ENCODE measurements at regions not wholly inside any gene's neighbourhood (a gene's known extent, or its start where the extent isn't known, plus 50 kb on each side); places are given as distances from the start of the nearest gene placed in this dataset.
A peak's percentile ranks its signal among the peaks of the same experiment; 100 is the strongest.

- Histone ChIP-seq H3K27me3 (no peaks in the 10 kb centered on the region), H3K27ac (no peak overlapping the region), H3K4me1 (no peaks in the 10 kb centered on the region), H3K36me3 (no peaks in the 10 kb centered on the region), H3K4me3 (no peak overlapping the region), H3K9me3 (no peaks in the 10 kb centered on the region)
- TF ChIP-seq POLR2AphosphoS5 (IDR thresholded peaks at IDR 0.05) (no peak), POLR2A (IDR thresholded peaks at IDR 0.05) (no peak), CTCF (IDR thresholded peaks at IDR 0.05) (no peak)
- 51 to 79% (median 68%) methylated on average over 3 of the region's 3 CpGs for WGBS, 5 donors
- intact Hi-C loops (cut with DNase I; ENCODE audit: low total_unique reads) = no loop called here
- no peak for DNase-seq
Measured at GRCh38 chr5:117667105-117667504, 1092.5 kb upstream of the SEMA6A start.

DNA sequence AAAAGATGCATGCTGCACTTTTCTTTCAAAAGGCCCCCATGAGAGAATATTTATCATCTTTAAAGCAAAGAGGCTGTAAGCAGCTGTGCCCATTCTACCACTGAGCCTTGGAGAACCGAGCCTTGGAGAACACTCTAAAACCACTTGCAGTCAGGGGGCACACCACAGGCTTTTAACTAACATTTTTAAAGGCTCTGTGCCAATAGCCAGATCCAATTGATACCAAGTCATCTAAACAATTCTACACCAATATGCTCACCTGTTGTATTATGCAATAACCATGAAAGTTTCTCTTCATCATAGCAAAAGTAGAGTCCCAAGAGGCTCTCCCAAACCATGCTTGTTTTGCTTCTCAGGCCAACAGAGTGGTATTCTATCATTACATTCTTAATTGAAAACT is 1090.5 kb upstream of the SEMA6A start:
- no peak for DNase-seq
- no peaks in the 10 kb centered on the region for H3K36me3 ChIP-seq
- no peaks in the 10 kb centered on the region for H3K9me3 ChIP-seq
- 65 to 79% (median 75%) methylated on average over 1 of the region's 1 CpG for WGBS, 5 donors
- no peak overlapping the region for H3K27ac ChIP-seq
- no peaks in the 10 kb centered on the region for H3K4me1 ChIP-seq
- H3K27me3 ChIP-seq = no peaks in the 10 kb centered on the region
- intact Hi-C loops (cut with DNase I; ENCODE audit: low total_unique reads) = no loop called here
- TF ChIP-seq POLR2AphosphoS5 (IDR thresholded peaks at IDR 0.05) = no peak
- TF ChIP-seq POLR2A (IDR thresholded peaks at IDR 0.05) = no peak
- TF ChIP-seq EP300 (IDR thresholded peaks at IDR 0.05) = no peak
- TF ChIP-seq CTCF (IDR thresholded peaks at IDR 0.05) = no peak
- no peak overlapping the region for H3K4me3 ChIP-seq

DNA sequence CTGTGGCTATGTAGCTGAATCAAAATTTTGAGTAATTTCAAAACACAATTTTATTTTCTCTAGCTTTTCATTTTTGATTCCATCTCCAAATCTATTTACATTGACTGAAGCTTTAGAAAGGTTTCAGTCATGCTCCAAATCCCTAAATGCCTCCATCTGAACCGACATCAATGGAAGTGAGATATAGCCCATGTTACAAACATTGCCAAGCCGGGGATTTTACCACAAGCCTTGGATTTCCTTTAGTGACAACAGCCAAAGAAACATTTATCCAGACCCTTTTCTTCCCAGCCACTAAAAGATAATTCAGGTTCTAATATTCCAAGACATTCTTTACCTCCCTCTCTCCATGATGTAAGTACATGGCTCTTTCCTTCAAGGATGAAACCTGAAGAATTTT is 1087.7 kb upstream of the SEMA6A start:
- no peaks in the 10 kb centered on the region for H3K9me3 ChIP-seq
- H3K36me3 ChIP-seq = no peaks in the 10 kb centered on the region
- no peak overlapping the region for H3K4me3 ChIP-seq
- 73 to 89% (median 75%) methylated on average over 2 of the region's 2 CpGs for WGBS, 5 donors
- intact Hi-C loops (cut with DNase I; ENCODE audit: low total_unique reads) = no loop called here
- H3K27me3 ChIP-seq = no peaks in the 10 kb centered on the region
- TF ChIP-seq CTCF (IDR thresholded peaks at IDR 0.05) (no peak), POLR2A (IDR thresholded peaks at IDR 0.05) (no peak), POLR2AphosphoS5 (IDR thresholded peaks at IDR 0.05) (no peak), EP300 (IDR thresholded peaks at IDR 0.05) (no peak)
- DNase-seq = no peak
- no peak overlapping the region for H3K27ac ChIP-seq
- H3K4me1 ChIP-seq = no peaks in the 10 kb centered on the region

GRCh38 chr5:117657541-117657940 is 1082.9 kb upstream of the SEMA6A start:
- H3K4me3 ChIP-seq = no peak overlapping the region
- H3K9me3 ChIP-seq = no peaks in the 10 kb centered on the region
- TF ChIP-seq POLR2A (IDR thresholded peaks at IDR 0.05) (no peak), CTCF (IDR thresholded peaks at IDR 0.05) (no peak), POLR2AphosphoS5 (IDR thresholded peaks at IDR 0.05) (no peak), EP300 (IDR thresholded peaks at IDR 0.05) (no peak)
- no peaks in the 10 kb centered on the region for H3K36me3 ChIP-seq
- H3K27ac ChIP-seq = no peak overlapping the region
- peak in 1 of 2 donors; percentile 21 for DNase-seq
- no peaks in the 10 kb centered on the region for H3K4me1 ChIP-seq
- intact Hi-C loops (cut with DNase I; ENCODE audit: low total_unique reads) = no loop called here
- 68 to 84% (median 74%) methylated on average over 1 of the region's 1 CpG for WGBS, 5 donors
- no peaks in the 10 kb centered on the region for H3K27me3 ChIP-seq

DNA sequence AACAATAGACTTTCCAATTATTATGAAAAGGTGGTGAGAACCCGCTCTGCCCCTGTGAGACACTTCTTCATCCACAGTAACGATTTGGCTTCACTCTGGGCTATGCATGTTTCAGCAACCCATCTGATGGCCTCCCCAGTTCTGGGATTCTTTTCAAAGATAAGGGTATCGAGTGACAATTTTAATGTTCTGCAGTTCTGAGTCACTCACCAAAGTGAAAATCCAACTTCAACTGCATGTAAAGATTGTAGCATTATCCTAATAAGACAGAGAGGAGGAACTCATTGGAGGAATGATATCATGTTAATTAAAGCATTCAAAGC is 1078.3 kb upstream of the SEMA6A start:
- DNase-seq = no peak
- Histone ChIP-seq H3K27ac (no peak overlapping the region), H3K36me3 (no peaks in the 10 kb centered on the region), H3K4me3 (no peak overlapping the region), H3K9me3 (no peaks in the 10 kb centered on the region), H3K4me1 (no peaks in the 10 kb centered on the region), H3K27me3 (no peaks in the 10 kb centered on the region)
- intact Hi-C loops (cut with DNase I; ENCODE audit: low total_unique reads) = no loop called here
- TF ChIP-seq POLR2AphosphoS5 (IDR thresholded peaks at IDR 0.05) (no peak), EP300 (IDR thresholded peaks at IDR 0.05) (no peak), POLR2A (IDR thresholded peaks at IDR 0.05) (no peak), CTCF (IDR thresholded peaks at IDR 0.05) (no peak)
- WGBS, 5 donors = 83 to 93% (median 88%) methylated on average over 3 of the region's 3 CpGs
